ENCODE measurements at regions not wholly inside any gene's neighbourhood (a gene's known extent, or its start where the extent isn't known, plus 50 kb on each side); places are given as distances from the start of the nearest gene placed in this dataset.

- no peak for TF ChIP-seq ELF3 (CRISPR knock-in tag; IDR thresholded peaks at IDR 0.05)
Observed at GRCh38 chr4:29653221-29653620, 1066.9 kb upstream of the PCDH7 start (continued).

GRCh38 chr4:29680644-29681043, 1039.5 kb upstream of the PCDH7 start:
- no peak for FAIRE-seq
- 0% methylated on average over 1 of the region's 1 CpG for WGBS (ENCODE audit: low lambda C conversion rate)
- H3K9me3 ChIP-seq (ENCODE audit: low read length), result peaks cover 64% of the 10 kb centered on the region
- no peak for DNase-seq (ENCODE audit: low spot score)
- no peak for ATAC-seq
- no peaks in the 10 kb centered on the region for H3K27me3 ChIP-seq (ENCODE audit: control insufficient read depth in 1 of 2, insufficient read depth in 2 of 2, low read length in 2 of 2)
- H2AFZ ChIP-seq (ENCODE audit: low read length), result no peak overlapping the region
- BruUV-seq (replicated peaks), result no TSS peak
- no peaks in the 10 kb centered on the region for H4K20me1 ChIP-seq (ENCODE audit: insufficient read depth, low read length)
- ChIA-PET POLR2A (no interaction called here), CTCF (ENCODE audit: low intra/inter-chr PET ratio, low total read pairs) (no interaction called here)
- H3K4me2 ChIP-seq (ENCODE audit: low read depth, low read length), result no peak overlapping the region
- no peaks in the 10 kb centered on the region for H3K4me1 ChIP-seq (ENCODE audit: insufficient read depth, low read length)
- H3K4me3 ChIP-seq (replicated peaks in 1 of 3; ENCODE audit: insufficient read depth in 1 of 3, low read depth in 2 of 3, low read length in 3 of 3), result no peak overlapping the region; a peak in 1 of 6 replicates
- no peaks in the 10 kb centered on the region for H3K79me2 ChIP-seq (ENCODE audit: insufficient read depth, low read length)
- H3K36me3 ChIP-seq (replicated peaks in 1 of 2; ENCODE audit: control insufficient read depth in 1 of 2, insufficient read depth in 2 of 2, low read length in 2 of 2), result no peaks in the 10 kb centered on the region
- intact Hi-C loops (cut with micrococcal nuclease; ENCODE audit: unreplicated experiment) (no loop called here), in situ Hi-C loops (cut with HindIII; ENCODE audit: extremely low pct_ligation_motif_present, low pct_unique_long_range_greater_than_20kb) (no loop called here)
- H3K9ac ChIP-seq (ENCODE audit: insufficient read depth, low read depth, low read length), result no peak overlapping the region
- no peak overlapping the region for H3K27ac ChIP-seq (ENCODE audit: extremely low read length, insufficient read depth, low read length)
- TF ChIP-seq CREBL2 (CRISPR knock-in tag; IDR thresholded peaks at IDR 0.05; ENCODE audit: borderline replicate concordance) (no peak), MED8 (CRISPR knock-in tag; IDR thresholded peaks at IDR 0.05; ENCODE audit: insufficient replicate concordance) (no peak), HOXA5 (CRISPR knock-in tag; IDR thresholded peaks at IDR 0.05) (no peak), MXD4 (CRISPR knock-in tag; IDR thresholded peaks at IDR 0.05) (no peak), ZNF337 (CRISPR knock-in tag; IDR thresholded peaks at IDR 0.05; ENCODE audit: borderline replicate concordance, low read depth) (no peak), KDM4B (CRISPR knock-in tag; IDR thresholded peaks at IDR 0.05) (no peak), RERE (CRISPR knock-in tag; IDR thresholded peaks at IDR 0.05; ENCODE audit: low read depth) (no peak)
